ENCODE measurements at regions not wholly inside any gene's neighbourhood (a gene's known extent, or its start where the extent isn't known, plus 50 kb on each side); places are given as distances from the start of the nearest gene placed in this dataset.

GRCh38 chr13:73286177-73286576 lies 227.4 kb downstream of the KLF5 start:
- TF ChIP-seq EZH2phosphoT487 (IDR thresholded peaks at IDR 0.05; ENCODE audit: low read depth, severe bottlenecking, unreplicated experiment) (no peak), CTCF (IDR thresholded peaks at IDR 0.05; ENCODE audit: poor library complexity) (no peak), EZH2 (IDR thresholded peaks at IDR 0.05; ENCODE audit: borderline replicate concordance) (no peak)

All from hepatocyte (in vitro differentiated cells).